HG02852 (cell line): ENCODE measurements at regions not wholly inside any gene's neighbourhood (a gene's known extent, or its start where the extent isn't known, plus 50 kb on each side); places are given as distances from the start of the nearest gene placed in this dataset.
"Not testable (repeated sequence)": the region's sequence is repeated elsewhere in the genome, so short reads cannot be mapped to it uniquely, and the experiment has no call there.

Source experiments
- ATAC-seq: cut with Tn5 transposase; IDR thresholded peaks from one replicate; pipeline ENCODE4 v1.9.1; 2021; ENCODE audit warnings: mild to moderate bottlenecking, moderate library complexity; ENCODE audit not compliant: unreplicated experiment

DNA sequence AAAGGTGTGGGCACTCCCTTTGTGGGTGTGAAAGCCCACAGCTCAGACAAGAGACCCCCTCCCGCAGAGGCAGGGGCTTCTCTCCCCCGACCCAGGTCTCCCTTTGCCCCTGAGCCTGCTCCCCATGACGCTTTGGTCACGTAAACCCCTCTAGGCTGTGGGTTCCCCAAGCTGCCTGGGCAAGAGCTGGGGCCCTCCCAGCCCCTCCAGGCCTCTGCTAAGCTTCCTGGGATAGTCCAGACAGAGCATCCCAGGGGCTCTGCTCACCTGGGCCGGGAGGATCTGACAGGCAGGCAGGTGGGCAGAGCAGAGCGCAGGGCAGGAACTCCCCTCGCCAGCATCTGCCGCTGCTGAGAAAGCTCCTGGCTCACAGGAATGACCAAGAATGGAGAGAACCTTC is 177.3 kb downstream of the BANP start:
- no peak for ATAC-seq

GRCh38 chr16:88129133-88129532 is 177.9 kb downstream of the BANP start:
- not testable (repeated sequence) for ATAC-seq

DNA sequence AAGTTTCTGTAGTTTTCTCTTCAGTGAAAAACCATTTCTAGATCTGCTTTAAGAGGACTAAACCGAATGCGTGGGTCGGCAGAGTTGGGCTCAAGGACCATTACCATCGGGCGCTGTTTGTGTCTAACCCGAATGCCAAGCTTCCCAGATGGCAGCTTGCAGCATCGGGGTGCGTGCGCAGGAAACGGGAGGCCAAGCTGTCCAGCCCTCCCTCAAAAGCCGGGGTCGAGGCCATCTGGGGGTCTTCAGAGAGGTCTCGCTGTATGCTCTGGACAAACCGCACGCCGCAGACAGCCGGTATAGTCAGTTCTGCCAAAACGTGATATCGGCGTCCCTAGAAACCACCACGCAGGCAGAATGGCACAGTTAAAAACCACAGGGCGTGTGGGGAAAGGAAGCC is 178.8 kb downstream of the BANP start:
- no peak for ATAC-seq

GRCh38 chr16:88130681-88131080 is 179.4 kb downstream of the BANP start:
- ATAC-seq = no peak

- ATAC-seq = no peak
Observed at GRCh38 chr16:88131256-88131655, 180.0 kb downstream of the BANP start.

DNA sequence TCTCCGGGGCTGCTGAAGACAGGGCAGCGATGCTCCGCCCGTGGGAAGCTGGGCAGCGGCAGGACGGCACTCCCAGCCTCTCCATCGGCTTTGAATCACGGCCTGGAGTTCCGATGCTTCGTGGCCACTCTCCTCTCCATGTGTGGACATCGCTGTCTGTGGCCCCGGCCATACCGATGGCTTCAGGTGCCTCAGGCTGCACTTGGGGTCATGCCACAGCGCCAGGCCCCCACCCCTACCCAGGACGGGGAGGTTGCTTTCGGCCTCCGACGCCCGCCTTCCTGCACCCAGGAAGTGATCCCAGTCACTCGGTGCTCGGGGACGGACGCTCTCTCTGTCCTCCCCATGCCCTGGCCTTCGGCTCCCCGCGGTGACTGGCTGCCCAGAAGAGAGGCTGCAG is 180.7 kb downstream of the BANP start:
- ATAC-seq = no peak

DNA sequence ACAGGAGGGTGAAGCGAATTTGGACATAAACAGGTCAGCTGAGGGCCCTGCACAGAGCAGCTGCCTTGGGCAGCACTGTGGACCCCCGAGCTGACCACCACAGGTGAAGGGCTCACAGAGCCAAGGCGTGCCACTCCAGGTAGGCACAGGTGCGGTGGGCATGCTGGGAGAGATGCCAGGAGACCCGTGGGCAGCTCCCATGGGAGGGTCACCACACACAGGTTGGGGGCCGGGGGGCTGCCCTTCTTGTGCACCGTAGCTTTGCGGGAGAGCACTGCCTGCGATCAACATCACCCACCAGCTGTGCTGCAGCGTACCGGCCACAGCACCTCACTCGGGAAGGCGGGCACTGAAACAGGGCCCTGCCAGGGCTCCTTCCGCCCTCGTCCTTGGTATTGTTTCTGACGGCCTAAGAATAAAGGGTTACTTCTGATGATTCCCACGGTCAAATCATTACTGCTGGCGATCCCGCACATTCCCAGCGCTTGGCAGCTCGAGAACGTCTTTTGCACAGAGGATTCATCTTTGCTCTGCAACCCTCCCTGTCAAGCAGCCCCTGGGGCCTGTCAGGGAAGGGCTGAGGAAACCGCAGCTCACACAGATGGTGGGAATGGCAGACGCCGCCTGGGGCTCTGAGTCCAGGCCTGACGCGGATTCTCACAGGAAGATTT is 181.7 kb downstream of the BANP start:
- ATAC-seq = no peak

DNA sequence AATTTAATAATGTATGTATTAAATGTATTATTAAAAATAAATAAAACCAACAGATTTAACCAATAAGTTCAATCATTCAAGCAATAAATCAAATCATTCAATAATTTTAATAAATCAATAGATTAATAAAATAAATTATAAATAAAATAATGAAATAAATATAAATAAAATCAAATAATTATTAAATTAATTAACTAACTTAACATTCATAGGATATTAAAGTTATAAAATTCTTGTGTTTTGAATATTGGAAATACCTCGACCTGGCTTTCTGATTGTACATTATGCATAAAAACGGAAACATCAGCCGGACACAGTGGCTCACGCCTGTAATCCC is 182.2 kb downstream of the BANP start:
- ATAC-seq = no peak

DNA sequence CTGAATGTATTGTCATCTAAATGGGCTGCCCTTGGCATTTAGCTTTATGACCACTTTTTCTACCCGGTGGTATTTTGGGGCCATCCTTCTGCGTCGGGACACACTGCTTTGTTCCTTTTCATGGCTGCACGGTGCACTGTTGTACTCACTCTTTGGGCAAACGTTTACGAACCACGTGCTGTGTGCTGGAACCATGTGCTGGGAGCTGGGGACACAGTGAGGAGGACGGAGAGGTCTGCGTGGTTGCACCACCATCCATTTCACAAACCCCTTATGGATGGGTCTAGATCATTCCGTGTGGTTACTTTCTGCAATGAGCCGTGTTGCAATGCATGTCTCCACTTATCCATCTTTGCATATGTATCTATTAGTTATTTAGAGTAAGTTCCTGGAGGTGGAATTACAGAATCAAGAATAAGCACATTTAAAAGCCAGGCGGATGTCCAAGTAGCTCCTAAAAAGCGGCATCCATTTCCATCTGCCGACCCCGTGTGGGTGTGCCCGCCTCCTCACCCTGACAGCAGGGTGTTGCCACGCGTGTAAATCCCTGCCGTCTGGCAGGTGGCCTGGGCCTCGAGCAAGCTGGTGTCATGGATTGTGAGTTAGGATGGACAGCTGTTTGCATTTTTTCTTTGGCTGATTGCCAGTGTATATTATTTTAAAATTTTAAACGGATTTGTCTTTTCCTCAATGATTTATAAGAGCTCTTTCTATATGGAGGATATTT is 183.1 kb downstream of the BANP start:
- ATAC-seq = not testable (repeated sequence)

- ATAC-seq = not testable (repeated sequence)
Observed at GRCh38 chr16:88134899-88135682, 183.9 kb downstream of the BANP start.

DNA sequence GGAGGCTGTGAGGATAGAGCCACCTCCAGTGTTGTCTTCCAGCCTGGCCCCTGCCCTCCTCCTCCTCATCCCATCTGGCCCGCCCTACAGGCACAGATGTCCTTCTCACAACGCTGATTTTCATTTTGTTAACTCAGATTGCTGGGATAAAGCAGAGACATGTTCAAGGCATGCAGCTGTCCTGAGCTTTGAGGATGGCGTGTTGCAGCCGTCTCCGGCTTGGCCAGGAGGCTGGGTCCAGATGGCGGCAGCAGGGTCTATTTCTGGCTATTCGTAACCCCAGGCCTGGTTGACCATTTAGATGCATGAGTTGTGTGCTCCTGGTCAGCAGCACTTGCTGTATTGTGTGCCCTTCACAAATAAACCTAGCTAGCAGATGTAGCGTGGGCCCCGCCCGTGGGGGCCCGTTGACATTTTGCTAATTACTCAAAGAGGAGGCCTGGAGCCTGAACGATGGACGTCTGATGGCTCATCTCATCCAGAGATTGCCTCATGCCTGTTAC is 185.0 kb downstream of the BANP start:
- ATAC-seq = not testable (repeated sequence)

DNA sequence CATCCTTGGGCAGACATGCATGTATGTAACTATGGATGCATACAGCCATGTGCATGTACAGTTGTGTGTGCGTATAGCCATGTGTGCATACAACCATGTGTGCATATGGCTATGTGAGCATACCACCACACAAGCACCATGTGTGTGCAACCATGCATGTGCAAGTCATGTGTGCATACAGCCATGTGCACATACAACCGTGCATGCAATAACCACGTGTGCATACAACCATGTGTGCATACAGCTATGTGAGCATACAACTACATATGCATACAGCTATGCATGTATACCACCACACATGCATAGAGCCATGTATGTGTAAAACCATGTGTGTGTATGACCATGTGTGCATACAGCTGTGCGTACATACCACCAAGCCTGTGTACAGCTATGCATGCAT is 185.7 kb downstream of the BANP start:
- not testable (repeated sequence) for ATAC-seq

- ATAC-seq = not testable (repeated sequence)
Observed at GRCh38 chr16:88139141-88139540, 187.9 kb downstream of the BANP start.

DNA sequence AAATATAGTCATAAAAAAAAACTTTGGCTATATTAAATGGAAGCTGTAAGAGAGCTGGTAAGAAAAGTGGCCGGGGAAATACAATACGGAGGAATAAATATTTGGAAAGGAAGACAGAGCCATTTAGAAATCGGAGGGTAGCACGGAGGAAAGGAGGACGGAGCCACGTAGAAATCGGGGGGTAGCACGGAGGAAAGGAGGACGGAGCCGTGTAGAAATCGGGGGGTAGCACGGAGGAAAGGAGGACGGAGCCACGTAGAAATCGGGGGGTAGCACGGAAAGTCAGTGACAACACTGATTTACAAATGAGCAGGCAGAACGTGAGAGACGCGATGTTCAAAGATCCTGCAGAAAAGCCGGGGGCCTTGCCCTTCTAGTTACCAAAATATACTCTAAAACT is 189.0 kb downstream of the BANP start:
- not testable (repeated sequence) for ATAC-seq

- ATAC-seq = no peak
Observed at GRCh38 chr16:88141580-88141979, 190.3 kb downstream of the BANP start.

GRCh38 chr16:88142056-88142935 is 191.1 kb downstream of the BANP start:
- ATAC-seq = not testable (repeated sequence)

GRCh38 chr16:88143122-88144027 is 192.1 kb downstream of the BANP start:
- ATAC-seq = not testable (repeated sequence)

GRCh38 chr16:88144028-88144511 is 192.8 kb downstream of the BANP start:
- ATAC-seq = no peak

DNA sequence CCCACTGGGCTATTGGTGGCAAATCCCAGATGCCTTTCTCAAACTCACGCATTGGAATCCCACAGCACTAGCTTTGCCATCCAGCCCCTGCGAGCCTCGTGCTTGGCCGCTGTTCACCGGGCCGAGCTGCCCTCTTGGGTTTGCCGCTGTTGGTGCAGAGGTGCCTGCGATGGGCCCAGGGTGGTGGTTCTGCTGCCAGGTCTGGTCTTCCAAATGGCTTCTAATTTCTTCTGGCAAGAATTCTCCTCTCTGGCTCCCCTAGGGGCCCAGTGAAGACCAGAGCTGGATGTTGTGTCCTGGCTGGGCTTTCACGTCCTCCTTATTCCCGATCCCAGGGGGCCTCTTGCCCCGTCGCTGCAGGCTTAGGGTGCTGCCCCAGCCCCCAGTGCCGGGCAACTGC is 194.1 kb downstream of the BANP start:
- not testable (repeated sequence) for ATAC-seq
